ENCODE measurements at regions not wholly inside any gene's neighbourhood (a gene's known extent, or its start where the extent isn't known, plus 50 kb on each side); places are given as distances from the start of the nearest gene placed in this dataset.
"Not testable (repeated sequence)": the region's sequence is repeated elsewhere in the genome, so short reads cannot be mapped to it uniquely, and the experiment has no call there.

- DNase-seq (ENCODE audit: low read depth): no peak
Measured at GRCh38 chr14:105737504-105738246, 211.3 kb downstream of the TMEM121 start.

DNA sequence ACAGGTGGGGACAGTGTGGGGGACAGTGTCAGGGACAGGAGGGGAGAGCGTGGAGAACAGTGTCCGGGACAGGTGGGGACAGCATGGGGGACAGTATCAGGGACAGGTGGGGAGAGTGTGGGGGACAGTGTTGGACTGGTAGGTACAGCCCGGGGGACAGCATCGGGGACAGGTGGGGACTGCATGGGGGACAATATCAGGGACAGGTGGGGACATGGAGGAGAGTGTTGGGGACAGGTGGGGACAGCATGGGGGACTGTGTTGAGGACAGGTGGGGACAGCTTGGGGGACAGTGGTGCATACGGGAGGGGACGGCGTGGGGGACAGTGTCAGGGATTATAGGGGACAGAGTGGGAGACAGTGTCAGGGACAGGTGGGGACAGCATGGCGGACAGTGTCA lies 212.3 kb downstream of the TMEM121 start:
- DNase-seq (ENCODE audit: low read depth): no peak

DNA sequence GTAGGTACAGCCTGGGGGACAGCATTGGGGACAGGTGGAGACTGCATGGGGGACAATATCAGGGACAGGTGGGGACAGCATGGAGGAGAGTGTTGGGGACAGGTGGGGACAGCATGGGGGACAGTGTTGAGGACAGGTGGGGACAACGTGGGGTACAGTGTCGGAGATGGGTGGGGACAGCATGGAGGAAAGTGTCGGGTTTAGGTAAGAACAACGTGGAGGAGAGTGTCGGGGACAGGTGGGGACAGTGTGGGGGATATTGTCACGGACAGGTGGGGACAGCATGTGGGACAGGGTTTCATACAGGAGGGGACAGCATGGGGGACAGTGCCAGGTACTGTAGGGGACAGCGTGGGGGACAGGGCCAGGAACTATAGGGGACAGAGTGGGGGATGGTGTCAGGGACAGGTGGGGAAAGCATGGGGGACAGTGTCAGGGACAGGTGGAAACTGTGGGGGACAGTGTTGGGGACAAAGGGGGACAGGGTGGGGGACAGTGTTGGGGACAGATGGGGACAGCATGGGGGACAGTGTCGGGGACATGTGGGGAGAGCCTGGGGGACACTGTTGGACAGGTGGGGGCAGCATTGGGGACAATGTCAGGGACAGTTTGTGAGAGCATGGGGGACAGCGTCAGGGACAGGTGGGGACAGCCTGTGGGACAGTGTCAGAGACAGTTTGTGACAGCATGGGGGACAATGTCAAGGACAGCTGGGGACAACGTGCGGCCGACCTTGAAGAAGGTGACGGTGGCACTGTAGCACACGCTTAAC lies 213.1 kb downstream of the TMEM121 start:
- no peak for DNase-seq (ENCODE audit: low read depth)

- not testable (repeated sequence) for DNase-seq (ENCODE audit: low read depth)
Measured at GRCh38 chr14:105740272-105740671, 213.9 kb downstream of the TMEM121 start.

GRCh38 chr14:105740961-105741360 lies 214.6 kb downstream of the TMEM121 start:
- not testable (repeated sequence) for DNase-seq (ENCODE audit: low read depth)

DNA sequence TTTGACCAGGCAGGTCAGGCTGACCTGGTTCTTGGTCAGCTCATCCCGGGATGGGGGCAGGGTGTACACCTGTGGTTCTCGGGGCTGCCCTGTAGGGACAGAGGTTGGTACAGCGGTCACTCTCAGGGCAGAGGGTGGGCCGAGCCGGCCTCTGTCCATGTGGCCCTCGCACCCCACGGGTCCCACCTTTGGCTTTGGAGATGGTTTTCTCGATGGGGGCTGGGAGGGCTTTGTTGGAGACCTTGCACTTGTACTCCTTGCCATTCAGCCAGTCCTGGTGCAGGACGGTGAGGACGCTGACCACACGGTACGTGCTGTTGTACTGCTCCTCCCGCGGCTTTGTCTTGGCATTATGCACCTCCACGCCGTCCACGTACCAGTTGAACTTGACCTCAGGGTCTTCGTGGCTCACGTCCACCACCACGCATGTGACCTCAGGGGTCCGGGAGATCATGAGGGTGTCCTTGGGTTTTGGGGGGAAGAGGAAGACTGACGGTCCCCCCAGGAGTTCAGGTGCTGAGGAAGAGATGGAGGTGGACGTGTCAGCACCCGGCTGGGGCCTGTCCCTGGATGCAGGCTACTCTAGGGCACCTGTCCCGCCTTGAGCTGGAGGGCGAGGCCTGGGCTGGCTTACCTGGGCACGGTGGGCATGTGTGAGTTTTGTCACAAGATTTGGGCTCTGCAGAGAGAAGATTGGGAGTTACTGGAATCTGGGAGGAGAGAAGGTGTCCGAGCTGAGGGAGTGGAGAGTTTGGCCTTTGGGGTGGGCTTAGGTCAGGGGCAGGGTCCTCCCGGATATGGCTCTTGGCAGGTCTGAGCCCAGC lies 215.5 kb downstream of the TMEM121 start:
- DNase-seq (ENCODE audit: low read depth): not testable (repeated sequence)

- no peak for DNase-seq (ENCODE audit: low read depth)
Measured at GRCh38 chr14:105742531-105742848, 216.1 kb downstream of the TMEM121 start.

DNA sequence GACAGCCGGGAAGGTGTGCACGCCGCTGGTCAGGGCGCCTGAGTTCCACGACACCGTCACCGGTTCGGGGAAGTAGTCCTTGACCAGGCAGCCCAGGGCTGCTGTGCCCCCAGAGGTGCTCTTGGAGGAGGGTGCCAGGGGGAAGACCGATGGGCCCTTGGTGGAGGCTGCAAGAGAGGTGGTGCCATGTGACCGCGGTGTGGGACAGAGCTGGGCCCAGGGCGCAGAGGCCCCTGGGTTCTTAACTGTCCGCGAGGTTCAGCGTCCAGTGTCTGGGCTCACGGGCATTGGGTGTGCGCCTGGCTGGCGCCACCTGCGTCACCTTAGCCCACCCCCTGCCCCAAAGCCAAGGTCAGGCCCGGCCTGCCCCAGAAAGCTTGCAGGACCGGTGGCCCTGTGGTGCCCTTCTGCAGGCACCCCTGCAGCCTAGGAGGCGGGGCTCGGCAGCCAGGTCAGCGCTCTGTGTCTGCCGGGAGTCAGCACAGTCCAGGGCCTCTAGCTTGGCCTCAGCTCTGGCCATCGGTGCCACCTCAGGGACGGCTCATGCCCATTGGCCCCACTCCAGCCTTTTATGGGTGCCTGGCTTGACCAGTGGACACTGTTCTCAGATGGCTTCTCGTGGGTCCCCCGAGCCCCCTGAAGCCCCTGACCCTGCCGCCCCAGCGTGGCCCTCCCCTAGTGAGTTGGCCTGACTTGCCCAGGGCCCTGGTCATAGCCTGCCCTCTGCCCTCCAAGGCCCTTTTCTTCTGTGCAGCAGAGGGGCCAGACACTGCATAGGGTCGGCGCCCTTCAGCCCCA lies 216.7 kb downstream of the TMEM121 start:
- not testable (repeated sequence) for DNase-seq (ENCODE audit: low read depth)

GRCh38 chr14:105744213-105744787 lies 217.9 kb downstream of the TMEM121 start:
- DNase-seq (ENCODE audit: low read depth): not testable (repeated sequence)

- no peak for DNase-seq (ENCODE audit: low read depth)
Measured at GRCh38 chr14:105745433-105746123, 219.2 kb downstream of the TMEM121 start.

- no peak for DNase-seq (ENCODE audit: low read depth)
Measured at GRCh38 chr14:105746124-105746514, 219.7 kb downstream of the TMEM121 start.

DNA sequence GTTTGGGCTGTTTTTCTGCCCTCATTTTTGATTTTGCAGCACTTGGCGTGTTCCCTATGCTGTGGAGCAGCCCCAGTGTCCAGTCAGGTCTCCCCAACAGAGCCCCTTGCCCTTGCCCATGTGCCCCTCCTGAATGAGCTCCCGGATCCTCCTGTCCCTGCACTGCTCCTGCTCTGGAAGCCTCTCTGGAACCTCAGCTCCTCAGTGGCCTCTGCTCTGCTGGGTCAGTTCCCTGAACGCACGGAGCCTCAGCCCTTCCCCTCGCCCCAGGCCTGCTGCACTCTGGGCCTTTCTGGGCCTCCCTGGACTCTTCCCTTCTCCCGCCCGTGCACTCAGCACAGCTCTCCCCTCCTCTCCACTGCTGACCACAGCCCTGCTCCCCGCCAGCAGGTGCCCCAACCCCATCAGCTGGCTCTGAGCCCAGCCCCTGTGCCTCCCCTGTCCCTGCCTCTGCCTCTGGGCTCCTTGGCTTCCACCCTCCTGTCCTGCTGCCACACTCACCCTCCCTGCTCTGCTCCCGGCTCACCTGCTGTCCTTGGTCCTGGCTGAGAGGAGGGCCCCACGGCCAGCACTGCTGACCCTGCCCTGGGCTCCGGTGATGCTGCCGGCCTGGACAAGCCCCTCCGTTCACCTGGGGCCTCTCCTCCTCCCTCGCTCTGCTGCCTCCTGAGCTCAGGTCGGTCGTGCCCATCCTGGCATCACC lies 220.6 kb downstream of the TMEM121 start:
- not testable (repeated sequence) for DNase-seq (ENCODE audit: low read depth)

DNA sequence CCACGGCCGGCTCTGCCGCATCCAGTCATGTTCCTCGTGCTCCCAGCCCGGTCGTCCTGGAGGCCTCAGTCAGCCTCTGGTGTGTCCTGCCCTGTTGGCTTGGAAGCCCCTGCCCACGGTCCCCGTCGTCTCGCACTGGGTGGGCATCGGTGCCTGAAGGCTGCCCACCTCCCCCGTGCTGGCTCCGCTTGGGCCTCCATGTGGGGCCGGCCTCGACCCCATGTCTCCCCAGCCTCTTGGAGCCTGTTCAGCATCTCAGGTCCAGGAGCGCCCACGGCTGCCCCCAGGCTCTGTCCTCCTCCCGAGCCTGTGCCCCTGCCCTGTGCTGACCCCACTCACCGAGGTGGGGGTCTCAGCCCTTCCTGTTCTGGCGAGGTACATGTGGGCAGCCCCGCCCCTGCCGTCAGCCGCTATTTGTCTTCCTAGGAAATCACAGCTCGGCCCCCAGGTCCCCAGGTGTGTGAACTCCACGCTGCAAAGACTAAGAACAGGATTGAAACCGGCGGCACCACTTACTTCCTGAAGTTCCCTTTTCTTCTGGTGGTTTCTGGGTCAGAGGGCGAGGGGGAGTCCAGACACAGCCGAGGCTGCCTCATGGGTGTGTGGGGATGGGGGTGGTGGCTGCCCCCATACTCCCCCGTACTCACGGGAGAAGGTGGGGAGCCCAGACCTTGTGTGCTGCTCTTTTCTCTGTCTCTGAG lies 221.3 kb downstream of the TMEM121 start:
- DNase-seq (ENCODE audit: low read depth): not testable (repeated sequence)

DNA sequence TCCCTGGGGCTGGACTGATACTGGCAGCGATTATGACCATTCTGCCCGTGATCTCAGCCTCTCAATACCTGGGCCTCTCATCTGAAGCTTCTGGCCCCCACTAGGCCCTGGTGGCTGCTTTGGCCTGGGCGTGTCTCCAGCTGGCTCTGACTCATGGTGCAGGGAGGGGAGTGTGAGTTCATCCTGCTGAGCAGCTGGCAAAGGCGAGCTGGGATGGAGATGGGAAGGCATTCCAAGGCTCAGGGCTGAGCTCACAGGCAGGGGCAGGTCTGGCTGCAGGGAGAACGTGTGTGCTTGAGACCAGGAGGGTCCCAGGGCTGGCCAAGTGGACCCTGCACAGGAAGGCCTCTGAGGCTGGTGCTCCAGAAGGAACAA lies 221.8 kb downstream of the TMEM121 start:
- no peak for DNase-seq (ENCODE audit: low read depth)

DNA sequence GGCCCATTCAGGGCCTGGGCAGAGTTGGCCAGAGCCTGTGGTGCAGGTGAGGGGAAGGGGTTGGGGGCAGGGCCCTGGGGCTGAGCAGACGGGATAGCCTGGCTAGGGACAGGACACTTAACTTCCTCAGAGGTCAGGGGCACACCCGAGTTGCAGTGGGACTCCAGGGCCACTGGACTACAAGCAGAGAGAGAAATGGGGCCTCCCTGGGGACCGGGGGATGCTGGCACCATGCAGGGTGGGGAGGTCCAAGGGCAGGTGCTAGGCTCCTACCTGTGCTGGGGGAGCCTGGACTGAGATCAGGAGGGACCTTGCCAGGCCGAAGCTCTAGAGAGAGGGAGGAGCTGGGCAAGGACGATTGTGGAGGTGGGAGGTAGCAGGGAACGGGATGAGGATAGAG lies 222.3 kb downstream of the TMEM121 start:
- not testable (repeated sequence) for DNase-seq (ENCODE audit: low read depth)

- DNase-seq (ENCODE audit: low read depth): not testable (repeated sequence)
Measured at GRCh38 chr14:105749870-105750541, 223.6 kb downstream of the TMEM121 start.

DNA sequence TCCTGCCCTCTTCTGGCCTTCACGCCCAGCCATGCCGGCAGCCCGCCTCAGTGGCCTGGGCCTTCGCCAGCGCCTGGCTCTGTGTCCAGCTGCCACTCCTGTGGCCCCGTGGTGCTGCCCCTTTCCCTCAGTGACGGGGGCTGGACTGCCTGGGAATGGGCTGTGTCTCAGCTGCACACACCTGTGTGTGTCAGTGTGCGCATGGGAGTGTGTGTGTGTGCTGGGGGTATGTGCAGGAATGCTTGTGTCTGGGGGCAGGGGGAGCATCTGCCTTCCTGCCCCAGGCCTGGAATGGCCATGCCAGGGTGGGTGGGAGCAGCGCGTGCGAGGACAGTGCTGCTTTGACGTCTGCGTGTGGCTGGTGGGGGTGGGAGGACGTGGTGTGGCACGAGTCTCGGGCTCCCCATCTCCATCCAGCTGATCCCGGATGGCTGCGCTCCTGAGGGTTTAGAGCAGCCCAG lies 224.9 kb downstream of the TMEM121 start:
- not testable (repeated sequence) for DNase-seq (ENCODE audit: low read depth)

- not testable (repeated sequence) for DNase-seq (ENCODE audit: low read depth)
Measured at GRCh38 chr14:105752420-105752819, 226.0 kb downstream of the TMEM121 start.
